ENCODE measurements at regions not wholly inside any gene's neighbourhood (a gene's known extent, or its start where the extent isn't known, plus 50 kb on each side); places are given as distances from the start of the nearest gene placed in this dataset.

DNA sequence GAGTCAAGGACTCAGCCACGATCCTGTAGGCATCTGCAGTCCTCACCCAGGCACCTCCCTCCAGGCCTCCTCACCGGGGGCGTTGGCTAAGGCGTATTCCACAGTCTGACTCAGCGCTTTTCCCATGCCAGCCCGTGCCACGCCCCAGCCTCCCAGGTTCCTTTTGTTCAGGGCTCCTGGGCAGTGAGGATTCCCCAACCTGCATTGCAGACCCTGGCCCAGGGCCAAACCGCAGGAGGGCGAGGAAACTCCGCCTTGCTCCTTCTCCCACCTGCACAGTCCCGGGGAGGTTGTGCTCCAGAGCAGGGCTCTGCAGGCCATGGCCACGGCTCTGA is 202.8 kb upstream of the CST7 start:
- WGBS (ENCODE audit: insufficient coverage, low lambda C conversion rate), result no CpG with 5 or more reads among the region's 12 CpGs

DNA sequence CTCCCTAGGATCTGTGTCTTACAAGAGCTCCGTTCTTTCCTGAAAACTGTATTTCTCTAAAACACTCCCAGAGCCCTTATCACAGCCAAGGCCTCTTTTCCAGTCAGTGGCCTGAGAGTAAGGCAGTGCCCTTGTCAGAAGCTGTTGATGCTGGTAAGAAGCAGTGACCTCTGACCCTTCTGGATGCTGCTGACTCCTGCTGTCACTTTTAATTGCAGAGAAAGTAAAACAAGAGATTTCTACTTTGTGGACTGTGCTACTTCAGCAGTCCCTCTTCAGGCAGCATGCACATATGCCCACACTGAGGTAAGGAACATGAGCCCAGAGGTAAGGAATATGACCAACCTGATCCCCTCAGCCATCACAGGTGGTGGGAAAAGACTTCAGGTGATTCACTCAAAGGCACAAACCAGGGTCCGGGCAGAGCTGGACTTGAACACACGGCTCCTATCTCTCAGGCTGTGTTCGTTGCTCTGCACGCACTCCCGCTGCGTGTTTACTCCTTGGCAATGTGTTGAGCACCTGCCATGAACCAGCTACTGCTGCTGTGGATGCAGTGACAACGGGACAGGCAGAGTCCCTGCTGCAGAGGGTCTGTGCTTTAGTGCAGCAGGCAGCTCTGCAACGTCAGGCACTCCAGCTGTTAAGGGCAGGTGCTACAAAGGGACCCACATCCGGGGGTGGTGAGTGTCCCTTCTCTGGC is 201.9 kb upstream of the CST7 start:
- no peak overlapping the region for H3K27ac ChIP-seq (ENCODE audit: low read length)
- H3K36me3 ChIP-seq (ENCODE audit: control insufficient read depth, insufficient read depth, low read length), result no peaks in the 10 kb centered on the region
- no peaks in the 10 kb centered on the region for H3K4me1 ChIP-seq (ENCODE audit: control insufficient read depth, insufficient read depth, low read length)
- WGBS (ENCODE audit: insufficient coverage, low lambda C conversion rate), result no CpG with 5 or more reads among the region's 10 CpGs
- no peak for DNase-seq
- H3K4me3 ChIP-seq (ENCODE audit: low read length), result no peak overlapping the region
- no peaks in the 10 kb centered on the region for H3K9me3 ChIP-seq (ENCODE audit: control insufficient read depth, low read depth, low read length)
- no peaks in the 10 kb centered on the region for H3K27me3 ChIP-seq (ENCODE audit: control insufficient read depth, insufficient read depth, low read length)

More for the DNA sequence above, 202.8 kb upstream of the CST7 start:
- Histone ChIP-seq H3K36me3 (ENCODE audit: control insufficient read depth, insufficient read depth, low read length) (no peaks in the 10 kb centered on the region), H3K9me3 (ENCODE audit: control insufficient read depth, low read depth, low read length) (no peaks in the 10 kb centered on the region), H3K4me1 (ENCODE audit: control insufficient read depth, insufficient read depth, low read length) (no peaks in the 10 kb centered on the region), H3K4me3 (ENCODE audit: low read length) (no peak overlapping the region), H3K27ac (ENCODE audit: low read length) (no peak overlapping the region), H3K27me3 (ENCODE audit: control insufficient read depth, insufficient read depth, low read length) (no peaks in the 10 kb centered on the region)
- peak; percentile 40 to 52 for DNase-seq

DNA sequence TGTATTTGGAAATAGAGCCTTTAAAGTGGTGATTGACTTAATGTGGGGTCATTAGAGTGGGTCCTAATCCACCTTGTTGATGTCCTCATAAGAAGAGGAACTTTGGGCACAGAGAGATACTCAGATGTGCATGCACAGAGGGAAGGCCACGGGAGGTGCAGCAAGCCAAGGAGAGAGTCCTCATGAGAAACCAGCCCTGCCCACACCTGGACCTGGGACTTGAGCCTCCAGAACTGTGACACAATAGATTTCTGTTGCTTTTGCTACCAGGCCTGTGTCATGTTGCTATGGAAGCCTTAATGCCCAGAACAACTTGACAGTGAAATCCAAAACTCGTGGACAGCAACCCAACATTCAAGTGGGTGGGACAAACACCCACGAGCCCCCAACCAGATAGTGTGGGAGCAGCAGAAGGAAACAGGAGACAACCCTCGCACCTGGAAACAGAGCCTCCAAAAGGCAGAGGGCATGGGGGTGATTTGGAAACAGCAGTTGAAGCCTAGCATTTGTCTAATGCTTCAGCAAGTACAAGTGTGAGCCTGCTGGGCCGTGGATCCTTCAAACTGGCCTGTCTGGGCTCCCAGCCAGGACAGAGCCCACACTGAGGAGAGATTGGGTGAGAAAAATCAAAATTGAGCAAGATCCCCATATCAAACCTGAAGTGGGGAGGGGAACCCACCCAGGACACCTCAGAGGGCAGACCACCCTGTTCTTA is 201.0 kb upstream of the CST7 start:
- Histone ChIP-seq H3K4me3 (ENCODE audit: low read length) (no peak overlapping the region), H3K9me3 (ENCODE audit: control insufficient read depth, low read depth, low read length) (no peaks in the 10 kb centered on the region), H3K36me3 (ENCODE audit: control insufficient read depth, insufficient read depth, low read length) (no peaks in the 10 kb centered on the region), H3K27ac (ENCODE audit: low read length) (no peak overlapping the region), H3K27me3 (ENCODE audit: control insufficient read depth, insufficient read depth, low read length) (no peaks in the 10 kb centered on the region), H3K4me1 (ENCODE audit: control insufficient read depth, insufficient read depth, low read length) (no peaks in the 10 kb centered on the region)
- no peak for DNase-seq
- WGBS (ENCODE audit: insufficient coverage, low lambda C conversion rate), result 80% methylated on average over 1 of the region's 5 CpGs

DNA sequence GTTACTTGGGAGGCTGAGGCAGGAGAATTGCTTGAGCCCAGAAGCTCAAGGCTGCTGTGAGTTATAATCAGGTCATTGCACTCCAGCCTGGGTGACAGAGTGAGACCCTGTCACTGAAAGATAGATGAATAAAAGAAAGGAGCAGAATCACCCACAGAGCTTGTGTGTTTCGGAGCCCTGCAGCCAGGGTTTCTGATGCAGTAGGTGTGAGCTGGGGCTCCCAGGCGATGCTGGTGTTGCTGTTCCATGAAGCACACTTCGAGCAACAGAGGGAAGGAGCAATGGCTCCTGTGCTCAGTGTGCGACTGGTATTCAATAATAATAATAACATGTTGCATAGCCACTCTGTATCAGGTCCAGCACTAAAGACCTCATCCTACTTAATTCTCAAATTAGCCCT is 197.5 kb upstream of the CST7 start:
- H3K27me3 ChIP-seq (ENCODE audit: control insufficient read depth, insufficient read depth, low read length), result no peaks in the 10 kb centered on the region
- no peak for DNase-seq
- peaks cover 2% of the 10 kb centered on the region for H3K4me1 ChIP-seq (ENCODE audit: control insufficient read depth, insufficient read depth, low read length)
- WGBS (ENCODE audit: insufficient coverage, low lambda C conversion rate), result 80% methylated on average over 1 of the region's 4 CpGs
- H3K27ac ChIP-seq (ENCODE audit: low read length), result no peak overlapping the region
- H3K36me3 ChIP-seq (ENCODE audit: control insufficient read depth, insufficient read depth, low read length), result no peaks in the 10 kb centered on the region
- H3K4me3 ChIP-seq (ENCODE audit: low read length), result no peak overlapping the region
- no peaks in the 10 kb centered on the region for H3K9me3 ChIP-seq (ENCODE audit: control insufficient read depth, low read depth, low read length)

DNA sequence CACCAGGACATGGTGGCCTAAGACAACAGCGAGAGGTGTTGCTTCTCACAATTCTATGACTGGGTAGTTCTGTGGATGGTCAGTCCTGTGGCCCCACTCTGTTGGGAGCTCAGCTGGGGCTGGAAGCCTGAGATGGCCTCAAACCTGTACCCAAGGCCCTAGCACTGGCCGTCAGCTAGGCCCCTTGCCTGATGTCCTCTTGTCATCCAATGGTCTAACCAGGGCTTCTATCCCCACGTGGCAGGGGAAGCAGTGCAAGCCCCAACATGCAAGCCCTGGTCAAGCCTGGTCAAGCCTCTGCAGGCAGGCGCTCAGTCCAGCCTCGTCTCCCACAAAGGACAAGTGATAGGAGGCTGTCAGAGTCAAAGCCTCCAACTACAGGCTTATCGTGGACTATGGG is 196.5 kb upstream of the CST7 start:
- no peak overlapping the region for H3K4me3 ChIP-seq (ENCODE audit: low read length)
- no peaks in the 10 kb centered on the region for H3K27me3 ChIP-seq (ENCODE audit: control insufficient read depth, insufficient read depth, low read length)
- H3K36me3 ChIP-seq (ENCODE audit: control insufficient read depth, insufficient read depth, low read length), result no peaks in the 10 kb centered on the region
- DNase-seq, result no peak
- no CpG with 5 or more reads among the region's 6 CpGs for WGBS (ENCODE audit: insufficient coverage, low lambda C conversion rate)
- peaks cover 2% of the 10 kb centered on the region for H3K4me1 ChIP-seq (ENCODE audit: control insufficient read depth, insufficient read depth, low read length)
- no peak overlapping the region for H3K27ac ChIP-seq (ENCODE audit: low read length)
- no peaks in the 10 kb centered on the region for H3K9me3 ChIP-seq (ENCODE audit: control insufficient read depth, low read depth, low read length)

DNA sequence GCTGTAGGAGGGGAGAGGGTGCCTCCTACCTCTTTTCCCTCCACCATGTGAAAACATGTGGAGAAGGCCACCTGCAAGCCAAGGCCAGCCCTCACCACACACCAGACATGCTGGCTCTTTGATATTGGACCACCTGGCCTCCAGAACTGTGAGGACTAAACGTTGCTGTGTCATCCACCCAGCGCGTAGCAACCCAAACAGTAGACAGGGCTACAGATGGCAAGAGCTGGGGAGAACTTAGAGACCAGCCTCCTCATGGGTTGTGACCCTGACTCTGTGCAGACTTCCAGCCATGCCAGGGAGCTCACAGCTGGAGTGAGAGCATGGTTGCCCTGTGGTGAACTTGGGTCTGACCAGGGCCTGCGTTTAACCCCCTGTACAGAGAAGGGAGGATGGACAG is 195.9 kb upstream of the CST7 start:
- WGBS (ENCODE audit: insufficient coverage, low lambda C conversion rate), result no CpG with 5 or more reads among the region's 4 CpGs
- Histone ChIP-seq H3K9me3 (ENCODE audit: control insufficient read depth, low read depth, low read length) (no peaks in the 10 kb centered on the region), H3K36me3 (ENCODE audit: control insufficient read depth, insufficient read depth, low read length) (no peaks in the 10 kb centered on the region), H3K27ac (ENCODE audit: low read length) (no peak overlapping the region), H3K27me3 (ENCODE audit: control insufficient read depth, insufficient read depth, low read length) (no peaks in the 10 kb centered on the region), H3K4me3 (ENCODE audit: low read length) (no peak overlapping the region), H3K4me1 (ENCODE audit: control insufficient read depth, insufficient read depth, low read length) (peaks cover 2% of the 10 kb centered on the region)
- no peak for DNase-seq

DNA sequence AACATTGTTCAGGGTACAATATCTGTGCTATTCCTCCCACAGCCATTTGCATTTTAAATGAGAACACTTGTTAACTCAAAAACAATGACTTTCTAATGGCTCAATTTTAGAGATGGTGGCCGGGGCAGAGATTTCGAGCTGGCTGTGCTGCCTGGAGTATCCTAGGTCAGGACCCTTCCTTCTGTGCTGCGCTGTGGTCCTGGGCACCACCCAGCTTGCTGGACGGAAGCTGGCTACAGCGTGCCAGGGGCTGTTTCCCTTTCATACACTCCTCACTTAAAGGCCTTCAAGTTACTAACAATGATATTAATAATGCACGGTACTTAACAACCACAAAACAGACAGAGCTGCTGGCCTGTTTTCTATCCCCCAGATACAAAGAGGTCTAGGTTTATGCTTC is 194.4 kb upstream of the CST7 start:
- no peaks in the 10 kb centered on the region for H3K27me3 ChIP-seq (ENCODE audit: control insufficient read depth, insufficient read depth, low read length)
- peaks cover 2% of the 10 kb centered on the region for H3K4me1 ChIP-seq (ENCODE audit: control insufficient read depth, insufficient read depth, low read length)
- H3K27ac ChIP-seq (ENCODE audit: low read length), result no peak overlapping the region
- DNase-seq, result no peak
- no peak overlapping the region for H3K4me3 ChIP-seq (ENCODE audit: low read length)
- no peaks in the 10 kb centered on the region for H3K9me3 ChIP-seq (ENCODE audit: control insufficient read depth, low read depth, low read length)
- H3K36me3 ChIP-seq (ENCODE audit: control insufficient read depth, insufficient read depth, low read length), result no peaks in the 10 kb centered on the region
- WGBS (ENCODE audit: insufficient coverage, low lambda C conversion rate), result no CpG with 5 or more reads among the region's 6 CpGs

DNA sequence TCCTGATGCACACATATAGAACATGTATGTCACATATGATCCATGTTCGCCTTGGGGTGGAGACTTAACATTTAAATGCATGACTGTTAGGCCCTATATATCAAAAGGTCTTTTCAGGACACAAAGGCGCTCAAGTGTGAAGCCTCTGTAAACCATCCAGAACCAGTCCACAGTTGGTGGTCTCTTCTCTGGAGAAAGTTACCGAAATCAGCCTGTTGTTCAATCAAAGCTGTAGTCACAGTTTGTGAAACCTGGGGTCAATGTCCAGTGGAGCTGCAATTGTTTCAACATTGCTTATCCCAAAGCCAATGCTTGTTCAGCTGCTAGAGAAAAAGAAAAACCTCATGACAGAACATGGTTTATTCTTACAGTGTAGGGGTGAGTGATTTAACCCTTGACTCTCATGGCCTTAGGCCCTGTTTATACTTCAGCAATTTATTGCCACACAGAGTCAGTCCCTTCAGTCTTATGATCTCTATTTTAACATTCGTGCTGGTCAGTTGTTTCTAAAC is 193.6 kb upstream of the CST7 start:
- peaks cover 2% of the 10 kb centered on the region for H3K4me1 ChIP-seq (ENCODE audit: control insufficient read depth, insufficient read depth, low read length)
- no peaks in the 10 kb centered on the region for H3K36me3 ChIP-seq (ENCODE audit: control insufficient read depth, insufficient read depth, low read length)
- no peaks in the 10 kb centered on the region for H3K27me3 ChIP-seq (ENCODE audit: control insufficient read depth, insufficient read depth, low read length)
- no peak overlapping the region for H3K27ac ChIP-seq (ENCODE audit: low read length)
- no peaks in the 10 kb centered on the region for H3K9me3 ChIP-seq (ENCODE audit: control insufficient read depth, low read depth, low read length)
- H3K4me3 ChIP-seq (ENCODE audit: low read length), result no peak overlapping the region
- peak; percentile 46 to 74 for DNase-seq
- WGBS (ENCODE audit: insufficient coverage, low lambda C conversion rate), result 0% methylated on average over 1 of the region's 4 CpGs

DNA sequence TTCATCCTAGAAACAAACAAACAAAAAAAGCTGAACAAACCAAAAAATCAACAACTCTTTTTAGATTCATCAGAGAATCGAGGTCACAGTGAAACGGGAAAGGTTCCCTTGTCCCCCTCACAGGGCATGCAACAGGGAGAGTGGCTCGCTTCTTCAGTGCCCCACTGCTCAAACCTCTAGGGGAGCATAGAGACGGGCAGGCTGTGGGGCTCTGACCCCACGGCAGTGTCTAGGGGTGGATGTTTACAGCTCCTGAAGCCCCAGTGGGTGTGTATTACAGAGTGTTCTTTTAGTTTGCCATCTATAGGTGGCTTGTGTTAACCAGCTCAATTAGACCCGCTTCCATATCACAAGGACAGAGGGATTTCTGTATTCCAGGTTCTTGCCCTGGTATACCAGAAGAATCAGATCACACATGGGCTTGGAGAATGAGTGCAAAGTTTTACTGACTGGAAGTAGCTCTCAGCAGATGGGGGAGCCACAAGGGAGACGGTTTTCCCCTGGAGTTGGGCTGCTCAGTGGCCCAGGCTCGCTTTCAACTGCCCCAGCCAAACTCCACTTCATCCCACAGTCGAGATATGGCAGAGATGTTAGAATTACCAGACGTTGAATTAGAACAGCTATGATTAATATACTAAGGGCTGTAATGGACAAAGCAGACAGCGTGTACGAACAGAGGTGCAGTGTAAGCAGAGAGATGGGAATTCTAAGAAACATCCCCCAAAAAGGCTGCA is 192.6 kb upstream of the CST7 start:
- no peak for DNase-seq
- Histone ChIP-seq H3K4me1 (ENCODE audit: control insufficient read depth, insufficient read depth, low read length) (peaks cover 2% of the 10 kb centered on the region), H3K4me3 (ENCODE audit: low read length) (no peak overlapping the region), H3K36me3 (ENCODE audit: control insufficient read depth, insufficient read depth, low read length) (no peaks in the 10 kb centered on the region), H3K27ac (ENCODE audit: low read length) (no peak overlapping the region), H3K27me3 (ENCODE audit: control insufficient read depth, insufficient read depth, low read length) (no peaks in the 10 kb centered on the region), H3K9me3 (ENCODE audit: control insufficient read depth, low read depth, low read length) (no peaks in the 10 kb centered on the region)
- WGBS (ENCODE audit: insufficient coverage, low lambda C conversion rate), result no CpG with 5 or more reads among the region's 12 CpGs

DNA sequence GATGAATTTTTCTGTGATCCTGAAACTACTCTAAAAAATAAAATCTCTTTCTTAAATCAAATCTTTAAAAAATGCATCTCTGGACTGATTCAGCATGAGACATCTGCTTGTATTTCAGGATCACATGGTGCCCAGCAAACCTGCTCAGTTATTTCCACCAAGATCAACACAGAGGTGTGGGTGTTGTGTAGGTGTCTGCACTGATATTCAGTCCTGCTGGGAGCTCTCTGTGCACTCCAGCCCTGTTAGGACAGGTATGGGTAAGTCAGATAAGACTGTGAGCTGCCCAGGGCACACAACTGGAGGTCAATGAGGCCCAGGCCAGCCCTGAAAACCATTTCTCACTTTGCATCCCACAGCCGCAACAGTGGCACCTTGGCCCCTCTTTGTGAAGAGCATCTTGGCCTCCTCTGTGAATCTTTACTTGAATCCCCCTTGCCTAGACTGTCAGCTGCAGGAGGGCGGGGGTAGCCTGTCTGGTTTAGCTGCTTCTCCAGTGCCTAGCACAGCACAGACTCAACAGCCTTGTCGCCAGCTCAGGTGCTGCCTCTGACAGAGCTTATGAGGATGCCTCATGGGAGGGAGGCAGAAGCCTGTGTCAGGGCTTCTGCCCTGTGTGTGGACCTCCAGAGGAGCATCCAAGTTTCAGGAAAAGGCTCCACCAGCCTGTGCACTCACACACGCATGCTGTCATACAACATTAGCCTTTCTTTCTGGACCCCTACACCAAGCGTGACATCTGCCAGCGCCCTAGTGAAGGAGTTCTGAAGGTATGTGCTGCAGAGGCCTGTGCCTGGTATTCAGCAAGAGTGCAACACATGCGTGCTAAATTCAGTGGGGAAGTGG is 187.6 kb upstream of the CST7 start:
- no peaks in the 10 kb centered on the region for H3K4me1 ChIP-seq (ENCODE audit: control insufficient read depth, insufficient read depth, low read length)
- no peaks in the 10 kb centered on the region for H3K36me3 ChIP-seq (ENCODE audit: control insufficient read depth, insufficient read depth, low read length)
- H3K4me3 ChIP-seq (ENCODE audit: low read length), result no peak overlapping the region
- no CpG with 5 or more reads among the region's 7 CpGs for WGBS (ENCODE audit: insufficient coverage, low lambda C conversion rate)
- no peaks in the 10 kb centered on the region for H3K27me3 ChIP-seq (ENCODE audit: control insufficient read depth, insufficient read depth, low read length)
- DNase-seq, result no peak
- H3K9me3 ChIP-seq (ENCODE audit: control insufficient read depth, low read depth, low read length), result no peaks in the 10 kb centered on the region
- no peak overlapping the region for H3K27ac ChIP-seq (ENCODE audit: low read length)
